A673 (cell line): ENCODE measurements at regions not wholly inside any gene's neighbourhood (a gene's known extent, or its start where the extent isn't known, plus 50 kb on each side); places are given as distances from the start of the nearest gene placed in this dataset.

ENCODE experiments used
- BruUV-seq: library from RNA; stranded (reverse); fragments of 400-500 nt; replicated peaks from 2 replicates; lab custom pipeline; 2021; lab: Mats Ljungman, UMichigan
- CTCF ChIA-PET: fragments of 300-600 bp; sonication (Branson Sonifier 250); formaldehyde crosslinking; loops from one replicate; lab custom pipeline; 2022; ENCODE audit warnings: antibody characterized with exemption; lab: Charles Lee
- POLR2A ChIA-PET: fragments of 300-600 bp; sonication (Branson Sonifier 250); formaldehyde crosslinking; loops from one replicate; lab custom pipeline; 2022; ENCODE audit warnings: antibody characterized with exemption; ENCODE audit not compliant: low non-redundant PET; lab: Charles Lee
- DNase-seq: peaks from one replicate; pipeline ENCODE4 v3.0.0-alpha.2; 2015; ENCODE audit warnings: low spot score
- H3K27ac ChIP-seq: fragments of 200-600 bp; sonication (generic); 2 replicates; pipeline ENCODE4 v1.5.1; 2016; ENCODE audit warnings: mixed run types, low read depth, mild to moderate bottlenecking, mixed read lengths, antibody characterized with exemption, low read length; ENCODE audit not compliant: poor library complexity, severe bottlenecking
- H3K27me3 ChIP-seq: fragments of 200-600 bp; sonication (generic); replicated peaks from 2 replicates; pipeline ENCODE4 v1.6.1; 2017; ENCODE audit warnings: mixed run types, low read depth, mild to moderate bottlenecking, mixed read lengths, antibody characterized with exemption, low read length; ENCODE audit not compliant: insufficient read depth, poor library complexity
- H3K36me3 ChIP-seq: fragments of 200-600 bp; sonication (generic); 2 replicates; pipeline ENCODE4 v1.6.1; 2016; ENCODE audit warnings: mixed run types, mild to moderate bottlenecking, mixed read lengths, antibody characterized with exemption, low read length; ENCODE audit not compliant: insufficient read depth, poor library complexity, severe bottlenecking
- H3K4me1 ChIP-seq: fragments of 200-600 bp; sonication (generic); 2 replicates; pipeline ENCODE4 v1.6.1; 2017; ENCODE audit warnings: mixed run types, mild to moderate bottlenecking, mixed read lengths, antibody characterized with exemption, low read length; ENCODE audit not compliant: insufficient read depth, poor library complexity, severe bottlenecking
- H3K4me3 ChIP-seq: fragments of 200-600 bp; sonication (generic); 2 replicates; pipeline ENCODE4 v1.5.1; 2016; ENCODE audit warnings: low read depth, mixed run types, mild to moderate bottlenecking, mixed read lengths, low read length; ENCODE audit not compliant: poor library complexity, severe bottlenecking
- H3K9me3 ChIP-seq: fragments of 200-600 bp; sonication (generic); 2 replicates; pipeline ENCODE4 v1.6.1; 2016; ENCODE audit warnings: mixed run types, low read depth, mild to moderate bottlenecking, mixed read lengths, antibody characterized with exemption, low read length; ENCODE audit not compliant: poor library complexity, severe bottlenecking
- EZH2 ChIP-seq: fragments of 200-600 bp; sonication (generic); IDR thresholded peaks from 2 replicates; pipeline ENCODE4 v1.6.1; 2017; ENCODE audit warnings: borderline replicate concordance, low read depth, mild to moderate bottlenecking, mixed read lengths, antibody characterized with exemption, low read length; ENCODE audit not compliant: poor library complexity, severe bottlenecking
- intact Hi-C: fragments of 100-400 bp; cut with micrococcal nuclease; formaldehyde crosslinking; loops from one replicate; pipeline ENCODE4 v1.10.0; 2022; ENCODE audit not compliant: unreplicated experiment
- TF ChIP-seq, protein P1 (sequence below): fragments of 300-800, 200-600 bp; sonication (generic); conservative IDR thresholded peaks from 2 replicates; pipeline ENCODE4 v1.5.1; 2017; ENCODE audit warnings: low read depth, mild to moderate bottlenecking, antibody characterized with exemption, low read length, moderate library complexity, mixed read lengths

DNA sequence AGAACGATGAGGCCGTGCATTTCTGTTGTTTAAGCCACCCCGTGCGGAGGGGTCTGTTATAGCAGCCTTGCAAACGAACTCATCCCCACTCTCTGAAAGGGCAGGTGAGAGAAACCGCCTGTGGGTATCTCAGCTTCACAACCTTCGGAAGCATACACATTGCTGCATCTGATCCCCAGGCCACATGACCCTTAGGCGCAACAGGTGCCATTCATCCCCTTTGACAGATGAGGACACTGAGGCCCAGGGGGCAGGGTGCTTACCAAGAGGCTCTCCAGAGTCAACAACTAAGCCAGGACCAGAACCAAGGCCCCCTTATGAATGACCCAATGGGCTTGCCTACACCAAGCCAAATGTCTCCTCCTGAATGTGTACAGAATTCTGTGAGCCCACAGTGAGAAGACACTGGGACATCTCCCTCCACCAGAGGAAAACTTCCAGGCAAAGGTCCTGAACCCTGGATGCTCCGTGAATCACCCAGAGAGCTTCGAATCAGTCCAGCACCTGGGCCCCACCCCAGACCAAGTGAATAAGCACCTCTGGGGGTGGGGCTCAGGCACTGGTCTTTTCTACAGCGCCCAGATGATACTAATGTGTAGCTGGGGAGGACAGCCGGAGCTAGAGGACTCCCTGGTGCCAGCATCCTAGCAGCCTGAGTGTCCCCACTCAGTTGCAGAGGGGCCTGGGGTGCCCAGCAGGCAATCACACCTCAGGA lies 83.2 kb downstream of the BUD13 start:
- peaks cover 3% of the 10 kb centered on the region for H3K27me3 ChIP-seq
- H3K4me1 ChIP-seq: no peaks in the 10 kb centered on the region
- intact Hi-C loops: loop anchor here (5.0 kb wide), 1 partner anchor 1357 kb away; no protein-coding TSS in a partner anchor
- BruUV-seq: no TSS peak
- POLR2A ChIA-PET: no interaction called here
- no peaks in the 10 kb centered on the region for H3K36me3 ChIP-seq
- TF ChIP-seq EZH2: no peak
- TF ChIP-seq, protein P1, sequence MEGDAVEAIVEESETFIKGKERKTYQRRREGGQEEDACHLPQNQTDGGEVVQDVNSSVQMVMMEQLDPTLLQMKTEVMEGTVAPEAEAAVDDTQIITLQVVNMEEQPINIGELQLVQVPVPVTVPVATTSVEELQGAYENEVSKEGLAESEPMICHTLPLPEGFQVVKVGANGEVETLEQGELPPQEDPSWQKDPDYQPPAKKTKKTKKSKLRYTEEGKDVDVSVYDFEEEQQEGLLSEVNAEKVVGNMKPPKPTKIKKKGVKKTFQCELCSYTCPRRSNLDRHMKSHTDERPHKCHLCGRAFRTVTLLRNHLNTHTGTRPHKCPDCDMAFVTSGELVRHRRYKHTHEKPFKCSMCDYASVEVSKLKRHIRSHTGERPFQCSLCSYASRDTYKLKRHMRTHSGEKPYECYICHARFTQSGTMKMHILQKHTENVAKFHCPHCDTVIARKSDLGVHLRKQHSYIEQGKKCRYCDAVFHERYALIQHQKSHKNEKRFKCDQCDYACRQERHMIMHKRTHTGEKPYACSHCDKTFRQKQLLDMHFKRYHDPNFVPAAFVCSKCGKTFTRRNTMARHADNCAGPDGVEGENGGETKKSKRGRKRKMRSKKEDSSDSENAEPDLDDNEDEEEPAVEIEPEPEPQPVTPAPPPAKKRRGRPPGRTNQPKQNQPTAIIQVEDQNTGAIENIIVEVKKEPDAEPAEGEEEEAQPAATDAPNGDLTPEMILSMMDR: no peak
- no peaks in the 10 kb centered on the region for H3K9me3 ChIP-seq
- DNase-seq: no peak
- no peak overlapping the region for H3K4me3 ChIP-seq
- H3K27ac ChIP-seq: no peak overlapping the region
- CTCF ChIA-PET: no interaction called here

DNA sequence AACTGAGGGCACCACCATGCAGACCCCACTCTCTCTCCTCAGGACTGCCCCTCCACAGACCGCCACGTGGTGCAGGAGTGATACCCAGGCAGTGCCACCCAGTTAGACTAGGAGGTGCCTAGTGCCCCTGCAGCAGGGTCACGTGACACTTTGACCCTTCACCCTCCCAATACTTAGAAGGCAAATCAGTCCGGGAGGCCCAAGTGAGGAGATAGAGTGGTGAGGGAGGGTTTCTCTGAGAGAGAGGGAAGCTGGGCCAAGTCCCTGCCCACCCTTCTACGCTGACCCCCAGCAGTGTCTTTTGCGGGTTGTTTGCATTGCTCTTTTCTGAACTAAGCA lies 84.6 kb downstream of the BUD13 start:
- Histone ChIP-seq H3K4me3 (no peak overlapping the region), H3K36me3 (no peaks in the 10 kb centered on the region), H3K27ac (no peak overlapping the region), H3K27me3 (peaks cover 3% of the 10 kb centered on the region), H3K9me3 (no peaks in the 10 kb centered on the region), H3K4me1 (no peaks in the 10 kb centered on the region)
- BruUV-seq: no TSS peak
- no peak for TF ChIP-seq EZH2
- TF ChIP-seq, protein P1: no peak
- ChIA-PET CTCF (no interaction called here), POLR2A (no interaction called here)
- intact Hi-C loops: no loop called here
- no peak for DNase-seq

DNA sequence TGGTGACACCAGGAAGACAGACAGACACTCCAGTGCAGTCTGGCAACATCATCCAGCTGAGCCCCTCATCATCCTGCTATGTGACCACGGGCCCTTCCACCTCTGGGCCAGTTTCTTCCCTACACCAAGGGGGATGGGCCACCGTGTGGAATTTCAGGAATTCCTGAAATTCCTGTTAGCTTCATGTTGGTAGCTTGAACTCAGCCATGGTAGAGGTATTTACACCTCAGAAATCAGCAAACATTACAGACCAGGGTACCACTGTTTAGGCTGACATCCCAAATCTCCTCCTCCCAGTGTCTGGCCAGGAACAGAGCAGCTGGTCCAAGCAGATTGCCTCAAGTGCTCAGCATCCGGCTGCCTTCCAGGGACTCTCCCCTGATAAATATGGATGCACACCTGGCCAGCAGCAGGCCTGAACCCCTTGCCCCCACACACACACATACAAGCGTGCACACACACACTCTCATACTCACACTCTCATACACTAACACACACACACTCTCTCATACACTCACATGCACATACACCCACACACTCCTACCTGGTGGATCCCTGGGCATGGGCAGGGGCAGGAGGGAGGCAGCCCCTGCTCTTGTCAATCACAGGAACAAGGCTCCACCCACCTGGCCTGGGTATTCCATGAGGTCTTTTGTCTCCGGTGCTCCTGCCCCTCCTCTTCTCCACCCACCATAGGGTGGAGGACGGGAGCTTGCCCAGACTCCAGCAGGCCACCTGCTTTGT lies 85.2 kb downstream of the BUD13 start:
- intact Hi-C loops: no loop called here
- H3K4me1 ChIP-seq: no peaks in the 10 kb centered on the region
- no peaks in the 10 kb centered on the region for H3K36me3 ChIP-seq
- ChIA-PET CTCF (no interaction called here), POLR2A (no interaction called here)
- H3K27ac ChIP-seq: no peak overlapping the region
- no peaks in the 10 kb centered on the region for H3K9me3 ChIP-seq
- H3K4me3 ChIP-seq: no peak overlapping the region
- H3K27me3 ChIP-seq: peaks cover 3% of the 10 kb centered on the region
- BruUV-seq: no TSS peak
- TF ChIP-seq EZH2: no peak
- TF ChIP-seq, protein P1: no peak
- DNase-seq: no peak
